ENCODE measurements at regions not wholly inside any gene's neighbourhood (a gene's known extent, or its start where the extent isn't known, plus 50 kb on each side); places are given as distances from the start of the nearest gene placed in this dataset.

GRCh38 chr2:14303366-14304115, 329.0 kb upstream of the LRATD1 start:
- DNase-seq (ENCODE audit: low read depth in 1 of 2, low spot score in 1 of 2): no peak
- no peak for TF ChIP-seq JUND (IDR thresholded peaks at IDR 0.05; ENCODE audit: low read depth)
- in situ Hi-C loops (cut with HindIII; ENCODE audit: low pct_unique_long_range_greater_than_20kb, low sequenced_read_pairs): no loop called here

- TF ChIP-seq JUND (IDR thresholded peaks at IDR 0.05; ENCODE audit: low read depth): no peak
- in situ Hi-C loops (cut with HindIII; ENCODE audit: low pct_unique_long_range_greater_than_20kb, low sequenced_read_pairs): no loop called here
- no peak for DNase-seq (ENCODE audit: low read depth in 1 of 2, low spot score in 1 of 2)
Observed at GRCh38 chr2:14304326-14304725, 328.2 kb upstream of the LRATD1 start.

GRCh38 chr2:14306268-14306861, 326.2 kb upstream of the LRATD1 start:
- peak in 1 of 2 experiments; percentile 29 for DNase-seq (ENCODE audit: low read depth in 1 of 2, low spot score in 1 of 2)

GRCh38 chr2:14313341-14313740, 319.2 kb upstream of the LRATD1 start:
- no peak for DNase-seq (ENCODE audit: low read depth in 1 of 2, low spot score in 1 of 2)
- no peak for TF ChIP-seq JUND (IDR thresholded peaks at IDR 0.05; ENCODE audit: low read depth)
- in situ Hi-C loops (cut with HindIII; ENCODE audit: low pct_unique_long_range_greater_than_20kb, low sequenced_read_pairs): no loop called here

More at GRCh38 chr2:14306268-14306861, 326.2 kb upstream of the LRATD1 start:
- in situ Hi-C loops (cut with HindIII; ENCODE audit: low pct_unique_long_range_greater_than_20kb, low sequenced_read_pairs): no loop called here
- no peak for TF ChIP-seq JUND (IDR thresholded peaks at IDR 0.05; ENCODE audit: low read depth)

- no peak for TF ChIP-seq JUND (IDR thresholded peaks at IDR 0.05; ENCODE audit: low read depth)
- in situ Hi-C loops (cut with HindIII; ENCODE audit: low pct_unique_long_range_greater_than_20kb, low sequenced_read_pairs): no loop called here
- no peak for DNase-seq (ENCODE audit: low read depth in 1 of 2, low spot score in 1 of 2)
Observed at GRCh38 chr2:14316594-14316993, 315.9 kb upstream of the LRATD1 start.

- TF ChIP-seq JUND (IDR thresholded peaks at IDR 0.05; ENCODE audit: low read depth): no peak
- in situ Hi-C loops (cut with HindIII; ENCODE audit: low pct_unique_long_range_greater_than_20kb, low sequenced_read_pairs): no loop called here
- no peak for DNase-seq (ENCODE audit: low read depth in 1 of 2, low spot score in 1 of 2)
Observed at GRCh38 chr2:14321357-14321756, 311.2 kb upstream of the LRATD1 start.

GRCh38 chr2:14322306-14322705, 310.2 kb upstream of the LRATD1 start:
- TF ChIP-seq JUND (IDR thresholded peaks at IDR 0.05; ENCODE audit: low read depth): no peak
- in situ Hi-C loops (cut with HindIII; ENCODE audit: low pct_unique_long_range_greater_than_20kb, low sequenced_read_pairs): no loop called here
- no peak for DNase-seq (ENCODE audit: low read depth in 1 of 2, low spot score in 1 of 2)

GRCh38 chr2:14324308-14324707, 308.2 kb upstream of the LRATD1 start:
- in situ Hi-C loops (cut with HindIII; ENCODE audit: low pct_unique_long_range_greater_than_20kb, low sequenced_read_pairs): no loop called here
- TF ChIP-seq JUND (IDR thresholded peaks at IDR 0.05; ENCODE audit: low read depth): no peak
- DNase-seq (ENCODE audit: low read depth in 1 of 2, low spot score in 1 of 2): no peak

GRCh38 chr2:14330884-14331283, 301.6 kb upstream of the LRATD1 start:
- no peak for TF ChIP-seq JUND (IDR thresholded peaks at IDR 0.05; ENCODE audit: low read depth)
- in situ Hi-C loops (cut with HindIII; ENCODE audit: low pct_unique_long_range_greater_than_20kb, low sequenced_read_pairs): no loop called here
- DNase-seq (ENCODE audit: low read depth in 1 of 2, low spot score in 1 of 2): no peak

GRCh38 chr2:14336759-14337382, 295.6 kb upstream of the LRATD1 start:
- no peak for DNase-seq (ENCODE audit: low read depth in 1 of 2, low spot score in 1 of 2)
- no peak for TF ChIP-seq JUND (IDR thresholded peaks at IDR 0.05; ENCODE audit: low read depth)
- in situ Hi-C loops (cut with HindIII; ENCODE audit: low pct_unique_long_range_greater_than_20kb, low sequenced_read_pairs): no loop called here

- no peak for DNase-seq (ENCODE audit: low read depth in 1 of 2, low spot score in 1 of 2)
- TF ChIP-seq JUND (IDR thresholded peaks at IDR 0.05; ENCODE audit: low read depth): no peak
- in situ Hi-C loops (cut with HindIII; ENCODE audit: low pct_unique_long_range_greater_than_20kb, low sequenced_read_pairs): no loop called here
Observed at GRCh38 chr2:14340703-14341102, 291.8 kb upstream of the LRATD1 start.

- no peak for DNase-seq (ENCODE audit: low read depth in 1 of 2, low spot score in 1 of 2)
- no peak for TF ChIP-seq JUND (IDR thresholded peaks at IDR 0.05; ENCODE audit: low read depth)
- in situ Hi-C loops (cut with HindIII; ENCODE audit: low pct_unique_long_range_greater_than_20kb, low sequenced_read_pairs): no loop called here
Observed at GRCh38 chr2:14342313-14342712, 290.2 kb upstream of the LRATD1 start.

- DNase-seq (ENCODE audit: low read depth in 1 of 2, low spot score in 1 of 2): no peak
- TF ChIP-seq JUND (IDR thresholded peaks at IDR 0.05; ENCODE audit: low read depth): no peak
- in situ Hi-C loops (cut with HindIII; ENCODE audit: low pct_unique_long_range_greater_than_20kb, low sequenced_read_pairs): no loop called here
Observed at GRCh38 chr2:14344355-14344754, 288.2 kb upstream of the LRATD1 start.
